ENCODE measurements at regions not wholly inside any gene's neighbourhood (a gene's known extent, or its start where the extent isn't known, plus 50 kb on each side); places are given as distances from the start of the nearest gene placed in this dataset.

DNA sequence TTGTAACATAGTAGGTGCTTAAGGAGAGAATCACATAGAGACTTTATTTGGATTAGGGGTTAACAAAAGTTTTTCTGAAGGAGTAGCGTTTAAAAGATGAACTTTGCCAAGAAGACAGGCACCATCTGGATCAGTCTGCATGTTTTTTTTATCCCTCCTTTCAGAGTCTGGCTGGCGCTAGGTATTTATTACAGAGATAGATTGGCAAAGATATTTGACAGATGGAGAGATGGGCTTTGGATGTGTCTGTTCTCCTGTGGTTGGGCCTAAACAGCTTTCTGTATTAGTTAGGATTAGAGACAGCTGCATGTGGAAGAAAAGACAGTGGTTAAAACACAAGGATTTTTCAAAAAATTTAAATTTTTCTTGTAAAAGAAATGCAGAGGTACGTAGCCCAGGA lies 133.9 kb downstream of the C12orf75 start:
- DNase-seq, result no peak
- Histone ChIP-seq H3K4me1 (no peaks in the 10 kb centered on the region), H3K9me3 (no peaks in the 10 kb centered on the region), H3K4me3 (no peak overlapping the region), H3K27me3 (no peaks in the 10 kb centered on the region), H3K27ac (no peak overlapping the region), H3K9ac (ENCODE audit: low read depth in 2 of 2, low read length in 2 of 2) (no peak overlapping the region), H3K36me3 (no peaks in the 10 kb centered on the region)
- TF ChIP-seq, protein P1, sequence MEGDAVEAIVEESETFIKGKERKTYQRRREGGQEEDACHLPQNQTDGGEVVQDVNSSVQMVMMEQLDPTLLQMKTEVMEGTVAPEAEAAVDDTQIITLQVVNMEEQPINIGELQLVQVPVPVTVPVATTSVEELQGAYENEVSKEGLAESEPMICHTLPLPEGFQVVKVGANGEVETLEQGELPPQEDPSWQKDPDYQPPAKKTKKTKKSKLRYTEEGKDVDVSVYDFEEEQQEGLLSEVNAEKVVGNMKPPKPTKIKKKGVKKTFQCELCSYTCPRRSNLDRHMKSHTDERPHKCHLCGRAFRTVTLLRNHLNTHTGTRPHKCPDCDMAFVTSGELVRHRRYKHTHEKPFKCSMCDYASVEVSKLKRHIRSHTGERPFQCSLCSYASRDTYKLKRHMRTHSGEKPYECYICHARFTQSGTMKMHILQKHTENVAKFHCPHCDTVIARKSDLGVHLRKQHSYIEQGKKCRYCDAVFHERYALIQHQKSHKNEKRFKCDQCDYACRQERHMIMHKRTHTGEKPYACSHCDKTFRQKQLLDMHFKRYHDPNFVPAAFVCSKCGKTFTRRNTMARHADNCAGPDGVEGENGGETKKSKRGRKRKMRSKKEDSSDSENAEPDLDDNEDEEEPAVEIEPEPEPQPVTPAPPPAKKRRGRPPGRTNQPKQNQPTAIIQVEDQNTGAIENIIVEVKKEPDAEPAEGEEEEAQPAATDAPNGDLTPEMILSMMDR (IDR thresholded peaks at IDR 0.05), result no peak
- intact Hi-C loops (cut with DNase I), result no loop called here

- H3K9ac ChIP-seq (ENCODE audit: low read depth in 2 of 2, low read length in 2 of 2), result no peak overlapping the region
- no peak overlapping the region for H3K27ac ChIP-seq
- H3K4me1 ChIP-seq, result no peaks in the 10 kb centered on the region
- intact Hi-C loops (cut with DNase I), result no loop called here
- no peak for DNase-seq
- H3K9me3 ChIP-seq, result no peaks in the 10 kb centered on the region
- H3K36me3 ChIP-seq, result no peaks in the 10 kb centered on the region
- no peak overlapping the region for H3K4me3 ChIP-seq
- TF ChIP-seq, protein P1 (IDR thresholded peaks at IDR 0.05), result no peak
- H3K27me3 ChIP-seq, result no peaks in the 10 kb centered on the region
Observed at GRCh38 chr12:105466231-105466900, 135.9 kb downstream of the C12orf75 start.

GRCh38 chr12:105466901-105467598 lies 136.6 kb downstream of the C12orf75 start:
- TF ChIP-seq, protein P1 (IDR thresholded peaks at IDR 0.05), result no peak
- Histone ChIP-seq H3K9me3 (no peaks in the 10 kb centered on the region), H3K36me3 (no peaks in the 10 kb centered on the region), H3K9ac (ENCODE audit: low read depth in 2 of 2, low read length in 2 of 2) (no peak overlapping the region), H3K4me3 (no peak overlapping the region), H3K27me3 (no peaks in the 10 kb centered on the region), H3K4me1 (no peaks in the 10 kb centered on the region), H3K27ac (no peak overlapping the region)
- intact Hi-C loops (cut with DNase I), result no loop called here
- no peak for DNase-seq

GRCh38 chr12:105467710-105468366 lies 137.3 kb downstream of the C12orf75 start:
- Histone ChIP-seq H3K9ac (ENCODE audit: low read depth in 2 of 2, low read length in 2 of 2) (no peak overlapping the region), H3K36me3 (no peaks in the 10 kb centered on the region), H3K9me3 (no peaks in the 10 kb centered on the region), H3K4me1 (no peaks in the 10 kb centered on the region), H3K27ac (no peak overlapping the region), H3K4me3 (no peak overlapping the region), H3K27me3 (no peaks in the 10 kb centered on the region)
- intact Hi-C loops (cut with DNase I), result no loop called here
- no peak for DNase-seq
- TF ChIP-seq, protein P1 (IDR thresholded peaks at IDR 0.05), result no peak

- no peak for DNase-seq
- Histone ChIP-seq H3K4me3 (no peak overlapping the region), H3K4me1 (no peaks in the 10 kb centered on the region), H3K36me3 (no peaks in the 10 kb centered on the region), H3K27ac (no peak overlapping the region), H3K27me3 (no peaks in the 10 kb centered on the region), H3K9ac (ENCODE audit: low read depth in 2 of 2, low read length in 2 of 2) (no peak overlapping the region), H3K9me3 (no peaks in the 10 kb centered on the region)
- intact Hi-C loops (cut with DNase I), result no loop called here
- TF ChIP-seq, protein P1 (IDR thresholded peaks at IDR 0.05), result no peak
Observed at GRCh38 chr12:105468464-105468863, 138.0 kb downstream of the C12orf75 start.

Data from colonic mucosa (tissue), 4 donors.